ENCODE measurements at regions not wholly inside any gene's neighbourhood (a gene's known extent, or its start where the extent isn't known, plus 50 kb on each side); places are given as distances from the start of the nearest gene placed in this dataset.
"Not testable (repeated sequence)": the region's sequence is repeated elsewhere in the genome, so short reads cannot be mapped to it uniquely, and the experiment has no call there.

- DNase-seq (ENCODE audit: low read depth), result no peak
Measured at GRCh38 chr2:8344144-8345097, 337.4 kb upstream of the ID2 start.

- DNase-seq (ENCODE audit: low read depth), result no peak
Measured at GRCh38 chr2:8345200-8345599, 336.7 kb upstream of the ID2 start.

GRCh38 chr2:8346208-8346607 lies 335.6 kb upstream of the ID2 start:
- no peak for DNase-seq (ENCODE audit: low read depth)

GRCh38 chr2:8346706-8347430 lies 335.0 kb upstream of the ID2 start:
- DNase-seq (ENCODE audit: low read depth), result no peak

- not testable (repeated sequence) for DNase-seq (ENCODE audit: low read depth)
Measured at GRCh38 chr2:8348911-8349310, 332.9 kb upstream of the ID2 start.

GRCh38 chr2:8352296-8352695 lies 329.6 kb upstream of the ID2 start:
- DNase-seq (ENCODE audit: low read depth), result no peak

GRCh38 chr2:8352989-8353388 lies 328.9 kb upstream of the ID2 start:
- no peak for DNase-seq (ENCODE audit: low read depth)

- no peak for DNase-seq (ENCODE audit: low read depth)
Measured at GRCh38 chr2:8355102-8355859, 326.6 kb upstream of the ID2 start.

GRCh38 chr2:8357738-8358518 lies 323.9 kb upstream of the ID2 start:
- no peak for DNase-seq (ENCODE audit: low read depth)

GRCh38 chr2:8361930-8362329 lies 319.9 kb upstream of the ID2 start:
- no peak for DNase-seq (ENCODE audit: low read depth)

- DNase-seq (ENCODE audit: low read depth), result no peak
Measured at GRCh38 chr2:8363161-8363560, 318.7 kb upstream of the ID2 start.

- DNase-seq (ENCODE audit: low read depth), result no peak
Measured at GRCh38 chr2:8364668-8365067, 317.2 kb upstream of the ID2 start.

- no peak for DNase-seq (ENCODE audit: low read depth)
Measured at GRCh38 chr2:8365331-8365910, 316.4 kb upstream of the ID2 start.

GRCh38 chr2:8367833-8368232 lies 314.0 kb upstream of the ID2 start:
- no peak for DNase-seq (ENCODE audit: low read depth)

- no peak for DNase-seq (ENCODE audit: low read depth)
Measured at GRCh38 chr2:8368463-8368862, 313.4 kb upstream of the ID2 start.

- DNase-seq (ENCODE audit: low read depth), result no peak
Measured at GRCh38 chr2:8369522-8369921, 312.3 kb upstream of the ID2 start.

- DNase-seq (ENCODE audit: low read depth), result no peak
Measured at GRCh38 chr2:8370258-8370802, 311.5 kb upstream of the ID2 start.

GRCh38 chr2:8371653-8372052 lies 310.2 kb upstream of the ID2 start:
- DNase-seq (ENCODE audit: low read depth), result no peak

- DNase-seq (ENCODE audit: low read depth), result no peak
Measured at GRCh38 chr2:8374782-8375181, 307.1 kb upstream of the ID2 start.

- DNase-seq (ENCODE audit: low read depth), result no peak
Measured at GRCh38 chr2:8376603-8377410, 305.0 kb upstream of the ID2 start.

Measured in CMK (cell line).